HG03520 (cell line): ENCODE measurements at regions not wholly inside any gene's neighbourhood (a gene's known extent, or its start where the extent isn't known, plus 50 kb on each side); places are given as distances from the start of the nearest gene placed in this dataset.
"Not testable (repeated sequence)": the region's sequence is repeated elsewhere in the genome, so short reads cannot be mapped to it uniquely, and the experiment has no call there.

Experiments
- ATAC-seq: cut with Tn5 transposase; IDR thresholded peaks from one replicate; pipeline ENCODE4 v1.9.1; 2021; ENCODE audit warnings: mild to moderate bottlenecking, moderate library complexity; ENCODE audit not compliant: unreplicated experiment

DNA sequence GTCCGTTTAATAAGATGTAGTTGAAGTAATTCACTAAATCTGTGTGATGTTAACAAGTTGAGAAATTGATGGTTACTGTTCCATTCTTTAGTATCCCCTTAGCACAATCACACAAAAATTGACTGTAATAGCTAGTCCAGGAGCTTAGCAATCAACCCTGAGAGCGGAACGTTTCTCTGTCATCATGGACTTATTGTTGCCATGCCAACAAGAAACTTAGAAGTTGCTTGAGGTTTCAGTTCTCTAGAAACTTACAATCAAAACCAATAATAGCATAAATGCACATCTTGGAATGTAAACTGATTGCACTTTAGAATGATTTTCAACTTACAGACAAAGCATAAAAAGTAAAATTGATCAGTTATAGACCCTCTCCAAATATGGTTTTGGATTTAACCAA lies 125.4 kb upstream of the ANKH start:
- ATAC-seq = peak; percentile 90

DNA sequence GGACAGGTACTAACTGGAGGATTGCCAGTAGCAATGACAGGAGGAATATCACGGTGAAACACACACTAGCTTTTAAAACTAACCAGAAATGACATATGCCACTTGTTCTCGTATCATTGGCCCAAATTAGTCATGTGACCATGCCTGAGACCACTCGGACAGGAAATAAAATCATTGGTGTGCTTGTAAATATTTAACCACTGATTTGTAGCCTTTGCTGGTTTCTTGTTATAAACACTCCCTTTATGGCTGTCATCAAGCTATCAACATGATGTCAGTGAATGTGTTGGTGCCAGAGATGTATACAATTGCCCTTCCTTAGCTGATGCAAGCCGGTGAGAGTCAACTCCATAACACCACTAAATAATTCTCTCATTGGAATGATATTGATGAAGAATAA lies 123.7 kb upstream of the ANKH start:
- no peak for ATAC-seq

DNA sequence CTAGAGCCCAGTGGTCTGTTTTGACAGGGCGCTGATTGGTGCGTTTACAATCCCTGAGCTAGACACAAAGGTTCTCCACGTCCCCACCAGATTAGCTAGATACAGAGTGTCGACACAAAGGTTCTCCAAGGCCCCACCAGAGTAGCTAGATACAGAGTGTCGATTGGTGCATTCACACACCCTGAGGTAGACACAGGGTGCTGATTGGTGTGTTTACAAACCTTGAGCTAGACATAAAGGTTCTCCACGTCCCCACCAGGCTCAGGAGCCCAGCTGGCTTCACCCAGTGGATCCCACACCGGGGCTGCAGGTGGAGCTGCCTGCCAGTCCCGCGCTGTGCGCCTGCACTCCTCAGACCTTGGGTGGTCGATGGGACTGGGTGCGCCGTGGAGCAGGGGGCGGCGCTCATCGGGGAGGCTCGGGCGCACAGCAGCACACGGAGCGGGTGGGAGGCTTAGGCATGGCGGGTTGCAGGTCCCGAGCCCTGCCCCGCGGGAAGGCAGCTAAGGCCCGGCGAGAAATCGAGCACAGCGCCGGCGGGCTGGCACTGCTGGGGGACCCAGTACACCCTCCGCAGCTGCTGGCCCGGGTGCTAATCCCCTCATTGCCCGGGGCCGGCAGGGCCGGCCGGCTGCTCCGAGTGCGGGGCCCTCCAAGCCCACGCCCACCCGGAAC lies 122.0 kb upstream of the ANKH start:
- ATAC-seq = not testable (repeated sequence)

DNA sequence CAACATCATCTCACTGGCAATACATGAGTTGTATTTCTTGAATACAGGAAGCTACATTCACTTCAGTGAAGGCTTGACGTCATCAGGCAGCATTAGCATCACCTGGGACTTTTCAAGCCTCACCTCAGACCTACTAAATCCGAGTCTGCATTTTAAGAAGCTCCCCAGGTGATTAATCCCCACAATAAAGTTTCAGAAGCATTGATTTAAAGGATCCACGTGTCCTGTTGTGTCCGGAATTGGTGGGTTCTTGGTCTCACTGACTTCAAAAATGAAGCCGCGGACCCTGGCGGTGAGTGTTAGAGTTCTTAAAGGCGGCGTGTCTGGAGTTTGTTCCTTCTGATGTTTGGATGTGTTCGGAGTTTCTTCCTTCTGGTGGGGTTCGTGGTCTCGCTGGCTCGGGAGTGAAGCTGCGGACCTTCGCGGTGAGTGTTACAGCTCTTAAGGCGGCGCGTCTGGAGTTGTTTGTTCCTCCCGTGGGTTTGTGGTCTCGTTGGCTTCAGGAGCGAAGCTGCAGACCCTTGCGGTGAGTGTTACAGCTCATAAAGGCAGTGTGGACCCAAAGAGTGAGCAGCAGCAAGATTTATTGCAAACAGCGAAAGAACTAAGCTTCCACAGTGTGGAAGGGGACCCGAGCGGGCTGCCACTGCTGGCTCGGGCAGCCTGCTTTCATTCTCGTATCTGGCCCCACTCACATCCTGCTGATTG lies 121.3 kb upstream of the ANKH start:
- peak; percentile 48 for ATAC-seq

DNA sequence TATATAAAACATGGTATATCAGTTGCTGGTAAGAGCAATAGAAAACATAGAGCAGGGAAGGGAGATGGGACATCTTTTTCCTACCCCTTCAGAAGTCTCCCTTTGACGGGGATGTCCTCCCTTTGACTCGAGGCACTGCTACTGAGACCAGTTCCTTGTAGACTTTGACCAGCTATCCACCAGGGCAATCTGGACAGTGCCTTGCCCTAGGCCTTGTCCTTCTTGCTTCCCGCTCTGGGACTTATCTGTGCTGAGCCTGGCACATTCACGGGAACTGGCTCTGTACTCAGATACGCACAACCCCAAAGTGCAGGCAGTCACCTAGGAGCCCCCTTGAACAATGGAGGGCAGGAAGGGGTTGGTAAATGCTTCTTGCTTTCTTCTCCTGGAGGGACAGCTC lies 116.6 kb upstream of the ANKH start:
- ATAC-seq = no peak

DNA sequence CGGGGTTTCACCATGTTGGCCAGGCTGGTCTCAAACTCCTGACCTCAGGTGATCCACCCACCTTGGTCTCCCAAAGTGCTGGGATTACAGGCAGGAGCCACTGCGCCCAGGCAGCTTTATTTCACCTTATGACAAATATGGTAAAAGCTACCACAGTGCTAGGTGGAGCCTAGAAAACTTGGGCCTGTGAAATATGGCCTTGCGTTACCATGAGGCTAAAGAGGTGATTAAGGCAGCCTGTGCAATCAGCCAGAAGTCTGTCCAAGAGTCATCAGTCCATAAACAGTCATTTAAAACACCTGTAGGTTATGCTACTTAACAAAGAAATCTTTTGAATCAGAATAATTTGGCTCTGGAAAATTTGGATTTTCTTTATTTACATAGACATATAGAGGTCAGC lies 114.8 kb upstream of the ANKH start:
- ATAC-seq = no peak

DNA sequence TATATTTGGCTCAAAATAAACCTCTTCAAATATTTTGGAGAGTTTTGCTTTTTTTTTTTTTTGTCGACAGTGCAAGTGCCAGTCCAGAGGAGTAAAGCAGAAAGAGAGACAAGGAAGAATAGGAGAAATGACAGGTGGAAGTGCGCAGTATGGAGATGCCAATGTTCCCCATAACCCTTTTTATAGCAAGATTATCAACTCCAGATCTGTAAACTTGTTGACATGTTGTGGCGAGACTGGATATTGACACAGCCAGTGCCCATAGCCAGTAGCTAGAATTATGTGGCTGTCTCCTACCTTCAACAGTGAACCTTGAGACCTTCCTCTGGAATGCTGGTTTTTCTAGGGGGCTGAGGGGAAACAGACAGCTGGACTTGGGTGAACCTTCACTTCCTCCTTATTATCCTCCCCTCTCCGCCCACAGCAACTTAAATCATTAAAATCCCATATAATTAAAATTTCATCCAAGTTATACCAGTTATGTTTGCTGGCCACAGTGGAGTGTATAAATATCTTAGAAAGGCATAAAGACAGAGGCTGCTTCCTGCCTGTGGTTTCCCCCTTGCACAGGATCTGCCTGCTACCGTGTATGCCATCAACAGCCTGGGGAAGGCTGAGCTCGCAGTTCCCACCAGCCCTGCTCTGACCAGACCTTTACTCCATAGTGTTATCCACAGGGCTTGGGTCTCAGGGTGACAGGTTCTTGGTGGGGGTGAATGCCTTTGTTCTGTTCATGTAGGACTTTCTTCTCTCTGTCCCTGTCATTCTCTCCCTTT lies 112.3 kb upstream of the ANKH start:
- ATAC-seq = no peak

DNA sequence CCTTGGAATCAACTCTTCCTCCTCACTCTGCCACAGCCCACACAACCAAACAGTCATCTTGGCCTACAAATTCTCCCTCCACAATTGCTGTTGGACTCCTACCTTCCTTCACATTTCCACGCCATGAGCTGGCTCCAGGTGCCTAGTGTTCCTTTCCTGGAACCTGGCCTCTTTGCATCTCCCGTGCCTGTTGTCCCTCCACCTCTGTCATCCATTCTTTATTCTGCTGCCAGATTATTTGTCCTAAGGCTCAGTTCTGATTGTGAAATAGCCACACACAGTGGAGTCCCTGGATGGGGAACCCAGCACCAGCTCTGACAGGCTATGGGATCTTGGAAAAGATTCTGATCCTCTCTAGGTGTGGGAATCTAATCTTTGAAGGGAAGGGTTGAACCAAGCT lies 109.1 kb upstream of the ANKH start:
- no peak for ATAC-seq

DNA sequence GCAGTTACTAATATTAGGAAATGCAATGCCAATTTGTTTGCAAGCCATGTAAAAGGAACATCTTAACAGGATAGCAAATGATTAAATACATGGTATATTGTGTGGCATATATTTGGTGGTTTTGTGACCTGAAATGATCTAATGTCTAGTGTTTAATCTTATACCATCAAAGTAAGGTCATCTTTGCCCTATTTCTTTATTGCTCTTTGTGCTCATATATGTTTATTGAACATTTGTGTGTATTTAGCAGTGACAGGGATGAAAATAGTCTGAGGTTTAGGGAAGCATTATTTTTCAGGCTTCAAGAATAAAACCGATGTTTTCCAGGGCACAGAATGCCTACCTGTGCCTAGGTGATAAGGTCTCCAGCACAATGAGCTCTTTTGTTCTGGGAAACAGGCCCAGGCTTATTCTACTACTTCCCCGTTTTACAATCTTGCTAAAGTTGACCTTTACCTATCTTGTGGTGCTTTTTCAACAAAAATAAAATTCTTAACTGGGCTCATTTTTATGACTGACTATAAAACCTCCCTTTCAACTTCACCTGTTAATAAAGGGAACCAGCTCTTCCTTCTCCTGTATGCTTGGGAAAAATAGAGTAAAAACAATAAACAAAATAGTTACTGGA lies 105.6 kb upstream of the ANKH start:
- no peak for ATAC-seq

DNA sequence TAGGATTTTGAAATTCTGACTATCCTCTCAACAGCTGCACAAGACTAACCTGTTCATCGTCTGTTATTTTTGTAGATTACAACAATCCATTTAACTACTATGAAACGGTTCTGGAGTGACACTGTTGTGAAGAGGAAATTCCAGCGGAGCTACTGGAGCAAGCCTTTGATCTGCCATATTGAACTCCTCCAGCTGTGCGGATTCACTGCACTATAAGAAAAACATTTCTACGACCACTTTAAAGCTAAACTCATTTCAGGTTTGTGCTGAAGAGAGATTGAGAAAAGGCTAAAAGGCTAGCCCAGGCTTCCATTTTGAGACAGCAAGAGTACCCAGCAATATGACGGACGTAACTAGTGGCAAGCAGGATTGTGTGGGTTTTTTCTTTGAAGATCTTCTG lies 104.9 kb upstream of the ANKH start:
- ATAC-seq = no peak

DNA sequence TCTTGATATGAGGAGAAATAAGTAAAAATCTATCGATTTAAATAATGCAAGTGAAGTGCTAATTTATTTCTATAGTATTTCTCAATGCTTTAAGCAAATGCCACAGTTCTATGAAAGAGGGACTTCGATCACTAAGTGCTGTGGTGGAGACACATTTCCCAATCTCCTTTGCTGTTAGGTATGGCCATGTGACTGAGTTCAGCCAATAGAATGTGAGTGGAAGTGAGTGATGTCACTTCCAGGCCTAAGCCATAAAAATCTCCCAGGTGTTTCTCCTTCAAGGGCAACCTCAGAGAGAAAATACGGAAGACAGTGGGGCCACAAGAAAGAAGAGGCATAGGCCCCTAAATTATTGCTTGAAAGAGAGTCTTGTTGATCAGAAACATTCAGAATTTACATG lies 100.3 kb upstream of the ANKH start:
- ATAC-seq = no peak

DNA sequence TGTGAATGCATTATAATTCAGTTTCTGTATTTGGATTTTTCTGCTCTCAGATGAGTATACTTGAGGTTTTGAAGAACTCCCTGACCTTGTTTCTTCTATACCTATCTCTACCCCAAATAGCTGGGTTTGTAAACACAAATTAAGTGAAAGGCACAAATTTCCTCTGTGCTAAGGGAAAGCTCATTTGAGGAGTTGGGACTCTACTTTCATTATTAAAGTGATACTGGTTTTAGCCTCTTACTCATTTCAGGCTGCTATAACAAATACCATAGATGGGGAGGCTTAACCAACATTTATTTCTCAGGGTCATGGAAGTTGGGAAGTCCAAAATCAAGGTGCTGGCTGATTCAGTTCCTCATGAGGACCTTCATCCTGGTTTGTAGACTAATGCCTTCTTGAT lies 97.2 kb upstream of the ANKH start:
- ATAC-seq = no peak

DNA sequence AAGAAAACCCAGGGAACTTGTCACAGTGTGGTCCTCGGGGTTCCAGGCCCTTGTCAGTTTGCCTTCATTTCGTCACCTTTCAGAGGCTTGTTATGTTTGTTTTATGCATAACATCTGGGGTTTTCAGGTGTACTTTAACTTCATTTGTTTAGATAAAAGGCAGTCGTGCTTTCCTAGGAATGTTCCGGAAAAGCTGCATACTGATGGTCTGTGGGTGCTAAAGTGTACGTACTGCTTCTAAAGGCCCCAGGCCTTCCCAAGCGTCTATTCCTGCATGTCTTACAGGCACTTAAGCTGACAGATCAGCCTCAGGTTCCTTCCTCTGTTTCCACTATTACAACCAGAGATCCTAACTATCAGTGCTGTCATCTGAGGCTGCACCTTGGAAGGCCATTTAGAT lies 95.6 kb upstream of the ANKH start:
- no peak for ATAC-seq

DNA sequence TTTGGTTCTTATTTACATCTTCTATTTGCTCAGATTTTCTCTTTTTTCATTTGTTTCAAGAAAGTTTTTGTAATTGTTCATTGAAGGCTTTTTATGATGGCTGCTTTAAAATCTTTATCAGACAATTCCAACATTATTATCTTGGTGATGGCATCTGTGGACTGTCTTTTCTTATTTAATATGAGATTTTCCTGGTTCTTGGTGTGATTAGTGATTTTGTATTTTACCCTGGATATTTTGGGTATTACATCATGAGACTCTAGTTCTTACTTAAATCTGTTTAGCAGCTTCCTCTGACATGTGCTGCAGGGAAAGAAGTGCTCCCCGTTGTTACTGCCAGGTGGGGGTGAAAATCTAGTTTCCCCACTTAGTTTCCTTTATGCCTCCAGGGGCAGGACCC lies 94.2 kb upstream of the ANKH start:
- no peak for ATAC-seq

DNA sequence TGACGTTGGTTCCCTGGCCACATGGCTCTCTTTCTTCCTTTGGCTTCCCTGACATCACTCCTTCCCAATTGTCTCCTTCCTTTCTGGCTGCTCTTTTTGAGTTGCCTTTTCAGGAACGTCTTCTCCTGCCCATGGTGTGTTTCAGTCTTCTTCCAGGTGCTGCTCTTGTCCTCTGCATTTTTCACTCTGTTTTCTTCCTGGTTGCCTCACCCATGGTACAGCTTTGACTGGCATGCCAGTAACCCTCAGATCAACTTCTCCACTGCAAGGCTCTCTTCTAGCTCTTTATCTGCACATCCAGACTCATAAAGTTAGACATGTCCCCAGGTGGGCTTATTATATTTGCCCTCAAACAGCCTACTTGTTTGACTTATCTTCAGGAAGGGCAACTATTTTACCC lies 91.0 kb upstream of the ANKH start:
- no peak for ATAC-seq

DNA sequence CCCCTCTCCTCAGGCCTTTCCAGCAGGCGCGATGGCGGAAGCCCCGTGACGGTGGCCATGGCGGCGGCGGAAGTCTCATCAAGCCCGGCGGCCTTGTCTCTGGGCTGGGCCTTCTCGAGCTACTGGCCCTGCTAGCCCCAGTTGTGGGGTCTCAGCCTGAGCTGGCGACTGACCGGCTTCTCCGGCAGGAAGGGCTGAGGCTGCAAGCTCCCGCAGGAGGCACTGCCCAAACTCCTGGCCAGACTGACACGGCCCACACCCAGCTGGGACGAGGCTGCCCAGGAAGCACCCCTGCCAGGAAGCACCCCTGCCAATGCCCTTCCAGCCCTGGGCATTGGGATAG lies 88.5 kb upstream of the ANKH start:
- no peak for ATAC-seq

DNA sequence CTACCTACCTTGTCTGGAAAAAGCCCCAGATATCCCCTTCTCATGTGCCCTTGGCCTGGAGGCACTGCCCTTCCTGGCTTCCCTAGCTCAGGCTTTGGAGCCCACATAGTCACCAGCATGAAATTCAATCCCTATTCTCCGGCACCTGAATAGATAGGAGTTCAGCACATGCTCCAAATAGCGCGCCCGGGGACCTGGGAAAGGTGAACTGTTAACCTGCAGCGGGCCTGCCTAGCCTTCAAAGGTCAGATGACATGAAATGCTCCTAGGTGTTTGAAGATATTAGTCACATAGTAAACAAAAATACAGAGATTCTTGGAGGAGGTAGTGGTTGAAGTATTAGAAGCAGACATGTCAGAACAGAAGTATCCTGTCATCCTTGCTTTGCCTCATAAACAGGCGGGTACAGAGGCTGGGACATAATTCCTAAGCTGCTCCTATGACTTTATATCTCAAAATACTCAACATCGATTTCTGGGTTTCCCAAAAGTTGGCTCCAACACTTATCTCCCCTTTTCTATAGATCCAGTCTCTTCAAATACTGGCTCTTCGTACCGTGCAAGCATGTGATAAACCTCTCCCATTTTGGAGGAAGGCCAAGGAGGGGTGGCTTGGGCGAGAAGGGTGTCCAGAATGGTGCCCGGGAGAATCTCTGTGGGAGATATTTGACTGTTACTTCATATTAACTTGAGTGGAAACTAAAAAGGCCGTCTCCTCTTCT lies 88.0 kb upstream of the ANKH start:
- no peak for ATAC-seq

DNA sequence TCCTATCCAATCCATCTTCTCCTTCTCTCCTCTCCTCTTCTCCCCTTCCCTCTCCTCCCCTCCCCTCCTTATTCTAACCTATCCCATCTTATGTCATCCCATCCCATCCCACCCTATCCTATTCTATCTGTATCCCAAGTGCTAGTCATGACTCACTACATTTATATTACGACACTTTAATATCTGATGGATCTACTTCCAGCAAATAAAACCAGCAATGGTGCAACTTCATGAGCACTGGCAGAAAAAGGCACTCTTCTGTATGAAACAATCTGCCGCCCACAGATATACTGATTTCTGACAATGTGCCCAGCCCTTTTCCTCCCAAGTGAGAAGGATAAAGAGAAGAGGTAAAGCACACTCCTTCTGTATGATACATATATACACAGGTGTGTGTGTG lies 86.6 kb upstream of the ANKH start:
- ATAC-seq = no peak

DNA sequence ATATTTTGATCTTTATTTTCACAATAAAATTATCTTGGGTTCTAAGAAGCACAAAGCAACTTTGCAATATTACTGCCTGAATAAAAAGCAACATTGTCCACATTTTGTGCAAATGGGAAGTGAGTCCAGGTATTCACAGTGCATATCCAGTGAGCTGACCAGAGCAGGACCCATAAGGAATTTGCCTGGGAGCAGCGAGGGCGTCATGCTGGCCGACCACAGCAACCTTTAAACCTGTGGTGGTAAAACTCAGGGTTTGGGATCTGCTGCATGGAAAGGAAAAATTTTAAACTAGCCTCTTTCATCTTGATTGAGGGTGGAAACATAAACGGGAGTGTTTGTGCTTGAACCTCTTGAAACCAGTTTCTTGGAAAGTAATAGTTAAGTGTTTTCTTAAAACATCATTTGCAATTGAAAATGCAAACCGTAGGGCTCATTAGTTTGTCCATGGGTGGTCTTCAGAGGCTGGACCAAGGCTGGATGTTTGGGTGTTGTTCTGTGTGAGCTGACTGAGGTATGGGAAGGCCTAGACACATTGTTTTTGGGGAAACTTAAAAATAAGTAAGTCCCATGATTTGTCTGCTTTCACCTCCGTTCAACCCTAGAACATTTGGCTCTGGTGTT lies 85.0 kb upstream of the ANKH start:
- ATAC-seq = no peak

DNA sequence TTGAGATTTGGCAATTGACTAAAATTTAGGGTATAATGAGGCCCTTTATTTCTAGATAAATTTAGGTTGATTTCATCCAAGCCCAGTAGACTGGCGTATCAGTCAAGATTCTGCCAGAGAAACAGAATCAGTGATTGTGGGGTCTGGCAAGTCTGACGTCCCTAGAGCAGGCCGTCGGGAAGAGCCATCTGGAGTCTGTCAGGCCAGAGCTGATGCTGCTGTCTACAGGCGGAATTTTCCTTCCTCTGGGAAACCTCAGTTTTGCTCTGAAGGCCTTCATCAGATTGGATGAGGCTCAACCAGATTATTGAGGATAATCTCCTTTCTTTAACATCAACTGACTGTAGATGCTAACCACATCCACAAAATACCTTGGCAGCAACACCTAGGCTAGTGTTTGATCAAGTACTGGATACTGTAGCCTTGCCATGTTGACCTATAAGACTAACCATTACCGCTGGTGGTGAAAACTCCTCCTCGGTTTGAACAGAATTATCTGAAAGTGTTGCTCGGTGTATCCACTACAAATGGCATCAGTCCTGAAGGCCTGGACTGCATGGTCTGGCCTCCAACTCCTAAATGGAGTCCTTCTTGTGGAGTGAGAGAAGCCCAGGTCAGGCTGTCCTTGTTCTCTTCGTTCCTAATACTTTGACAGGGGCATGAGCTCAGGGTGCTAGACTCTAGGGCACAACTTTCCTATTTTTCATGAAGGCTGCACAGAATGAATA lies 83.2 kb upstream of the ANKH start:
- ATAC-seq = no peak
